ENCODE measurements at regions not wholly inside any gene's neighbourhood (a gene's known extent, or its start where the extent isn't known, plus 50 kb on each side); places are given as distances from the start of the nearest gene placed in this dataset.
"Not testable (repeated sequence)": the region's sequence is repeated elsewhere in the genome, so short reads cannot be mapped to it uniquely, and the experiment has no call there.

DNA sequence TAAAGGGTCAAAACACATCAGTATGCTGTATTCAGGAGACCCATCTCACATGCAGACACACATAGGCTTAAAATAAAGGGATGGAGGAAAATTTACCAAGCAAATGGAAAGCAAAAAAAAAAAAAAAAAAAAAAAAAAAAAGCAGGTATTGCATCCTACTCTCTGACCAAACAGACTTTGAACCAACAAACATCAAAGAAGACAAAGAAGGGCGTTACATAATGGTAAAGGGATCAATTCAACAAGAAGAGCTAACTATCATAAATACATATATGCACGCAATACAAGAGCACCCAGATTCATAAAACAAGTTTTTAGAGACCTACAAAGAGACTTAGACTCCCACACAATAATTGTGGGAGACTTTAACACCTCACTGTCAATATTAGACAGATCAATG, 253.7 kb upstream of the ACO1 start:
- intact Hi-C loops (cut with micrococcal nuclease), result not testable (repeated sequence)

DNA sequence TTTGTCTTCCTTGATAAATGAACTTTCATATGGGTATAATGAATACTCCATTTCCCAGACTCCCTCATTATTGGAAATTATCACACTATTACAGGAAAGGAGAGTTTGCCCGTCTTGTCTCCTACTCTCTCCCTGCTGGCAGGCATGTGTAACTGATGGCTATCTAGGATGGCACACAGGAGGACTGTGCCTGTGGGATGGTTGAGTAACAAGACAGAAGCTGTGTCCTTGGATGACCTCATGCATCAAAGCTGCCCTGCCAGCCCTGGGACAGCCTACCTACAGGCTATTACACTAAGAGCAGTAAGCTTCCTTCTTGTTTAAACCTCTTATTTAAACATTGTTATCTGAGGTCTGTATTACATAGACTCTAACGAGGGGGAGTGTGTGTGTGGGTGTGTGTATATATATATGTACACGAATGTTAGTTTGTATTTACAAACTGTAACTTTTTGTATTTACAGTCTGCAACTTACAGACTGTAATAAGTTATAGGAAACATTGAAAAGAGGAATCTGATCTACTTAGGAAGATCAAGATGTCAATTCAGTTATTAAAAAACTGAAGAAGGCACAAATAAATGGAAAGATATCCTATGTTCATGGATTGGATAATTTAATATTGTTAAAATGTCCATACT, 247.6 kb upstream of the ACO1 start:
- intact Hi-C loops (cut with micrococcal nuclease), result no loop called here

DNA sequence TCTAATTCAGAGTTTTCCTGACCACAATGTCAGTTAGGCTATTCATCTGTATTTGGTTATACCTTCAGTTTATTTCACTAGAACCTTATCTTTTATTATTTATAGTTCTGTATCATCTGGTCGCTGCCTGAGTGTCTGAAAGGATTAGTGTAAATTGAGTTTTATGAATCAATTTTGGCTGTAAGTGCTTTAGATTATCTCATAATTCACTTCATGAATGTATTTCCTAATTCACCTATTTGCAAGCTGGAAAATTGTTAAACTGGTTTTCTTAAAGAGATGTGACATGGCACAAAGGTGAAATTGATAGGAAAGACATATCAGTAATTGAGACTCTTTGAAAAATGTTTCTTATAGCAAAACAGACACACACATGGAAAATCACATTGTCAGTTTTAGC, 242.4 kb upstream of the ACO1 start:
- intact Hi-C loops (cut with micrococcal nuclease), result no loop called here

DNA sequence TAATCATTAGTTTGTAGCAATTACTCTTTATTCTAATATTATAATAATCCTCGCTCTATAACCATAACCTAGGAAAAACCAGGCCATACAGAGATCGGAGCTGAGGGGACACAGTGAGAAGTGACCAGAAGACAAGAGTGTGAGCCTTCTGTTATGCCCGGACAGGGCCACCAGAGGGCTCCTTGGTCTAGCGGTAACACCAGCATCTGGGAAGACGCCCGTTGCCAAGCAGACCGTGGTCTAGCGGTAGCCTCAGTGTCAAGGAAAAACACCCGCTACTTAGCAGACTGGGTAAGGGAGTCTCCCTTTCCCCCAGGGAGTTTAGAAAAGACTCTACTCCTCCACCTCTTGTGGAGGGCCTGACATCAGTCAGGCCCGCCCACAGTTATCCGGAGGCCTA, 235.9 kb upstream of the ACO1 start:
- intact Hi-C loops (cut with micrococcal nuclease), result not testable (repeated sequence)

DNA sequence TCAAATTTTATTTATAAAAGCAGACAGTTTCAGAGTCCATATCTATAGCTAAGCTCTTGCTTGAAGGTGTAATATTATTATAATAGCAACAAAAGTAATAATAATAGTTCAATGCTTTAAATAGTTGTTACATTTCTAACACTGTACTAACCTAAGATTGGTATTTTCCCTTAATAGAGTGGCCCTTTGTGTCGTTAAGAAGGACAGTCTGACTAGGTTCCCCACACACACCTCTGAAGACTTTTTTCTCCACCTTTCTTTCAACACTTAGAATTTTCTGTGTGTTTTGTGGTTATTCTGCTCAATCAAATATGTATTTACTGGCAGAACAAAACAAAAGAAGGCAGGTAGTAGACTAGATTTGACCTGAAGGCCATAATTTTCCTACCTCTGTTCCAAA, 223.2 kb upstream of the ACO1 start:
- intact Hi-C loops (cut with micrococcal nuclease), result no loop called here

DNA sequence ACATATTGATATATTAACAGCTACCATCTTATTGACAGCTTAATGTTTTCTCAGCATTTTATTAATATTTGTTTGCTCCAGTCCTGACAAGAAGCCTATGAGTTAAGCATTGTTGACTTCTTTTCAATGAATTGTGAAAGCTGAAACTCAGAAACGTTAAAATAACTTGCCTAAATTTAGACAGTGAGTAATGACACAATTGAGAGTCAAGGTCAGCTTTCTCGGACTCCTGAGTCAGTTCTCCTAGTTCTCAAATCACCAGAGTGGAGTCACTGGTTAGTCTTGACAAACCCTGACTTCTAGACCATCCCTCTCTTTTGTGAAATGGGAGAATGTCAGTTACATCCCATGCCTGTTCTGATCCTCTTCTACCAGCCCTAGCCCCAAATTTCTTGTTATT, 222.7 kb upstream of the ACO1 start:
- intact Hi-C loops (cut with micrococcal nuclease), result no loop called here

DNA sequence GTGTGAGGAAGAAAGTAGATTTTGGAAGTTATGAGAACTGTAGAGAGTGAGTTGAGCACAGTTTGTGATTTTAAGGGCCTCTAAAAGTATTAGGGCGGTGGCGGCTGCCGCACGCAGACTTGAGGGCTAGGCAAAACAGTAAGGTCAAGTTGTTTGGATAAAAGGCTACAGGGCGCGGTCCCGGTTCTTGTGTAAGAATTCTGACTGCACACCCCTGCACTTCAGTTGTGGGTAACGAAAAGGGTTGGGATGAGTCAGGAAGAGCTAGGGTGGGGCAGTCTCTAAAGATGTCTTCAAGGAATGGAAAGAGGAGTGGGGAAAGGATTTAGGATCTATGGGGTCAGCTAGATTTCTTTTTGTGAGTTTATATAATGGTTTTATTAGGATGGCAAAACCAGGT, 218.1 kb upstream of the ACO1 start:
- intact Hi-C loops (cut with micrococcal nuclease), result not testable (repeated sequence)

DNA sequence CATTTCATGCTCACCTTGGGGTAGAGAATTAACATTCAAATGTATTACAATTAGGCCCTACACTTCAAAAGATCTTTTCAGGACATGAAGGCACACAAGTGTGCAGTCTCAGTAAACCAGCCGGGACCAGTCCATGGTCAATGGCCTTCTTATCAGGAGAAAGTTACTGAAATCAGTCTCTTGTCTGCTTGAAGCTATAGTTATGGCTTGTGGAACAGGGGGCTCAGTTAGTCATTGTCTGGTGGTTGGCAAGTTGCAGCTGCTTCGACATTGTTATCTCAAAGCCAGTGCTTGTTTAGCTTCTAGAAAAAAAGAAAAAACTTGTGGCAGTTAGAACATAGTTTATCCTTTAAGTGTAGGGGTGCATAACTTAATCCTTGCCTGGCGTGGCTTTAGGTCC, 213.1 kb upstream of the ACO1 start:
- intact Hi-C loops (cut with micrococcal nuclease), result no loop called here

DNA sequence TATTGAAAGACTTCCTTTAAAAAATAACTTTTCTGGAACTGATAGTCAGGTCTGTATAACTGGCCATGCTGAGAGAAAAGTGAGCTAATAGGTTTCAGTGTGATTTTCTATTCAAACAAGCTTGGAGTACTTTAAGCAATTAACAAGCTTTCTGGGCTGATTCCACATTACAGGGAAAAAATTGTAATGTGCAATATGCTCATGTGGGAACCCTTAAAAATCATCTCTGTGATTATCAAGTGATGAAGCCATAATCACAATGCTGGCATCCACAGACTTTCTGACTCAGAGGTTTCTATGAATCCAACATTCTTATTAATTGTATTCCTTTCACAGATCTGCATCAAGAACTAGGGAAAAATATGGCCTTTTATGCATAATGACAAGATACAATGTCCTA, 212.2 kb upstream of the ACO1 start:
- intact Hi-C loops (cut with micrococcal nuclease), result no loop called here

DNA sequence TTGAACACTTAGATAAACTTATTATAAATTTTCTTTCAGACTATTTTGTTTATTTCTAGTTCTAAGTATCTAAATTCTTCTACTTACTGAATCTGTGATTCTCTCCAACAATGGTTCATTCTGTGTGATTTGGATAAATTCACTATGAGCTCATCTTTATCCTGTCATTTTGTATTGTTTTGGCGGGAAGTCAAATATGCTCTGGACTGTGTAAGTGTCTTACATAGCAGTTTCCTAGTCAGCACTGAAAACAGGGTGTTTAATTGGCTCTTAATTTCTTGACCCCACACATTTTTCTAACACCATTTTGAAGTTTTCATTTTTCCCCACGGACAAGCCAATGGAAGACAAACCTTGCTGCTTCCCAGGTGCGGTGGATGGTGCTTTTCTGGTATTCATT, 207.0 kb upstream of the ACO1 start:
- intact Hi-C loops (cut with micrococcal nuclease), result no loop called here

DNA sequence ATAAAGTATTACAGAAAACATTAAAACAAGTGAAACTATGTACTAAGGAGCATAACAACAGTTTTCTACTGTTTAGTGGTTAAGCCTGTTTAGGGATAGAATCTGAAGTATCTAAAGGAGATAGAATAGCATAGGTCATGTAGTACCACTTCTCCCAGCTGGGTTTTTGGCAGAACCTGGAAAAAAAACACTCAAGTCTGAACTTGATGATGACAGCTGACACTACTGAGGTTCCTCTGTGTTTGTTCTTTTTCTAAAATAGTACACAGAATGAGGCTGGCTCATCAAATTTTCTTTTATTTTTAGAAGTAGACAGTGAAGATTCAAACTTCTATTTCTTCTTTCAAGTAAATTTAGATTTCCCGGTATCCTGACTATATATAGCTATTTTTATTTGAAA, 203.8 kb upstream of the ACO1 start:
- intact Hi-C loops (cut with micrococcal nuclease), result no loop called here

DNA sequence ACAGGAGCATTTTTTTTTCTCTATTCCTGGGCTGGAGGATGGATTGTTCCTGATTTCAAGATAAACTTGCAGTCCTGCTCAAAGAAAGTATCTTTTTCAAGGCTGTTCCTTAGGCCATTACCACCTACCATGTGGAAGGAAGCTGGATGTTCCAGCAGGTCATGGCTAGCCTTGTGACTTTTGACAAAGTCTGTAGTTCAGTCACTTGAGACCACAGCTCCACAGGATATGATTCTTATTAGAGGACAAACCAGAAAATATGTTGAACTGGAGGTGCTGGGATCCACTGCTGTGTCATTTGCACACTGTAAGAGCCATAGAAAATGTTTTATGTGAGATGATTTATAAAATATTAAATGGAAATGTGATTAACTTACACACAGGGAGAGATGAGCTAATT, 184.2 kb upstream of the ACO1 start:
- intact Hi-C loops (cut with micrococcal nuclease), result no loop called here

DNA sequence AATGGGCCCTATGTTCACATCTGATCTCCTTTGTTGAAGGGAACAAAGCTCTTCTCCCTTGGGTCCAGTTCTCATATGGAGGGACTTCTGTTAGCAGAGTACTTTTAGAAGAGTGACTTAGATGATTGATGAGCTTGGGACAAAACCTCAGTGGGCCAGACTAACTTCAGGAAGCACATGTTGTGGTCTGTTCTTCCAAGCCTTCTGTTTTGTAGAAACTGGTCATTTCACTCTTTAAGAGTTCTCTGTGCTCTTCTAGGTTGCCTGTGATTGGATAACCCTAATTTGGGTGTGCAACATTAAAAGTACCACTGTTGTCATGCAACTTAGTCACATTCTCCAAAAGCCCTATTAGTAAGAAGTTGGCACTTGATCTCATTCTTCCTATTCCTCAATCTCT, 183.5 kb upstream of the ACO1 start:
- intact Hi-C loops (cut with micrococcal nuclease), result no loop called here

DNA sequence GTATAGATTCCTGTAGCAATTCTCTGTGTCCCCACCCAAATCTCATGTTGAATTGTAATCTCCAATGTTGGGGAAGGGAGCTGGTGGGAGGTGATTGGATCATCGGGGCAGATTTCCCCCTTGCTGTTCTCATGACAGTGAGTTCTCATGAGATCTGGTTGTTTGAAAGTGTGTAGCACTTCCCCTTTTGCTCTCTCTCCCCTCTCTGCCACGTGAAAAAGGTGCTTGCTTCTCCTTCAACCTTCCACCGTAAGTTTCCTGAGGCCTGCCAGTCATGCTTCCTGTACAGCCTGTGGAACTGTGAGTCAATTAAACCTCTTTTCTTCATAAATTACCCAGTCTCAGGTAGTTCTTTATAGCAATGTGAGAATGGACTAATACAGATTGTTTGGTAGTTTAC, 175.3 kb upstream of the ACO1 start:
- intact Hi-C loops (cut with micrococcal nuclease), result not testable (repeated sequence)

DNA sequence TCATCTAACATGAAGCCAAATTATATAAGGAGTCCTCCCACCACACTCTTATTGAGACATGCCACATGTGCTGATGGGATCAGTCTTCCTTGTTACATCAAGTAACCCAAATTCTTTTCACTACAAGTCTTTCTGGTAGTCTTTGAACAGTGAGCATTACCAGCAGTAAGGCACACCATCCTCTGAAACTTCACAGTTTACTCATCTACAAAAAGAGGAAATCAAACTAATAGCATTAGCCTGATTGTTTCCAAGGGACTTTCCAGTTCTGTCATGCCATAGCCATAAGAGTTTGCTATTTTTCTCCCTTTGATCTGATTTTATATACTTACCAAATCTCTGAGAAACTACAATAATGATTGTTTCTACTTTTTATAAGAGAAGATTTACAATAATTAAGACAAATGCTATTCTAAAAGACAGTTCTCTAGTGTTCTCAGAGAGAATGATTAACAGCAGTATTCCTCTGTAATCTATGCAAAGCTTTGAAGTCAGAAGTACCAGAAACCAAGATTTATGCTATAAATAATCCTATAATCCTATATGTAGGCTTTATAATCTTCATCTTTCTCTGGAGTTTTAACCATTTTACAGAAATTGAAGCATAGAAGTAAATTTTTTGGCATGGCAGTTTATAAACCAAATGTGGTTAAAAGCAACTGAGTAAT, 166.2 kb upstream of the ACO1 start:
- intact Hi-C loops (cut with micrococcal nuclease), result no loop called here

DNA sequence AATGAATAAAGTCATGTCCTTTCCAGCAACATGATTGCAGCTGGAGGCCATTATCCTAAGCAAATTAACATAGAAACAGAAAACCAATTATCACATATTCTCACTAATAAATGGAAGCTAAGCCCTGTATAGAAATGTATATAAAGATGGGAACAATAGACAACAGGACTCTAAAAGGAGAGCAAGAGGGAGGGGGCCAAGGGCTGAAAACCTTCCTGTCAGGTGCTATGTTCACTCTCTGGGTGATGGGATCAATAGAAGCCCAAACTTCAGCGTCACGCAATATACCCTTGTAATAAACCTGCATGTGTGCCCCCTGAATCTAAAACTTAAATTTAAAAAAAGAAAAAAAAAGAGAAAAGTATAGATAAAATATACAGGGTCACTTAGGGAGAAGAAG, 163.7 kb upstream of the ACO1 start:
- intact Hi-C loops (cut with micrococcal nuclease), result no loop called here

DNA sequence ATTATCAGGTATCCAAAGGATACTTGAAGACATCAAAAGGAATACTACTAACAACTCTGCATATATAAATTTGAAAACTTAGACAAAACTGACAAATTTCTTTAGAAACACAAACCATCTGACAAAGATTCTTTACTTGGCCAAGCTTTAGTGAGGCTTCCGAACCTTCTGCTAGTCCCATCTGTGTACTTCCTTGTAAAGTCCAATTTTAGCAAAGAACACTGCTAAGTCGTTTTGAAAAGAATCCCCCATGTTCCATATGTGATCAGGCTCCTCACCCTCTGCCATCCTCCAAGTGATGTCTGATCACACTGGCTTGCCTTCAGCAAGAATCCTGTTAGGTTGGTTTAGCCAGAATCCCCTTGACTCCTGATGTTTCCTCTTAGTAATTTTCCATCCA, 150.0 kb upstream of the ACO1 start:
- intact Hi-C loops (cut with micrococcal nuclease), result no loop called here

DNA sequence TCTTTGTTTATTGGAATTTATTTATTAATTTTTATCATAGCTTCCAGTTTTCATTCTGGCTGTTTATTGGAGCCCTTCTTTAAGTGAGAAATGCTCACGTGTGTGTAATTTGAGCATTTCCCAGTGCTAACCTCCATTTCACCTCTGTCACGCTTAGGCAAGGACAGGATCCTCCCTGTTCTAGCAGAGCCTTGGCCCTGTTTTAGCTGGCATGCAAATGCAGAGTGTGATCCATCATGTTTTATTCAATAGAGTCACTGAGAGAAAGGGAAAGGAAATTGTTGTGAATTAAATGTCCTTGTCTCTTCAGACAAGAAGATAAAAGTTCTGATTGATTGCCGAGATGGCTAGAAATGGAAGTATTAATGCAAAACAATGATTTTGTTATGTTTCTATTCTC, 137.3 kb upstream of the ACO1 start:
- intact Hi-C loops (cut with micrococcal nuclease), result no loop called here

DNA sequence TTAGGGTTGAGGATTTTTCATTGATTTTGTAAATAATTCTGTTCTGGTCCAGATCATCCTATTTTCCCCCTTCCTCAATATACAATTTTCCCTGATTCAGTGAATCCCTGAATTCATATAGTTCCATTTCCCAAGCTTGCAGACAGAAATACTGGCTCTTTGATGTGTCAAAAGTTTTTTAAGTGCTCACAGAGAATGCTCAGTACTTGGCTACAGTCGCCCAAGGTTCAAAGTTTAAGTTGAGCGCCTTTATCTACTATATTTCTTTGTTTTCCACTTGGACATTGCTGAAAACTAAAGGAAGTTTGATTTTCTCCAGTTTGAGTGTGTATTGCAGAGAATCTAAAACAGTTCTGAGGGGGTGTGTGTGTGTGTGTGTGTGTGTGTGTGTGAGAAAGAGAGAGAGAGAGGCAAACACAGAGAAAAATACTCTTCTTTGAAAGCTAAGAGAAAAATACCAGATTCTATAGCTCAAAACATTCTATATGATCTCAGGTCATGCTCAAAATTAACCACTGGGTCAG, 136.2 kb upstream of the ACO1 start:
- intact Hi-C loops (cut with micrococcal nuclease), result no loop called here

DNA sequence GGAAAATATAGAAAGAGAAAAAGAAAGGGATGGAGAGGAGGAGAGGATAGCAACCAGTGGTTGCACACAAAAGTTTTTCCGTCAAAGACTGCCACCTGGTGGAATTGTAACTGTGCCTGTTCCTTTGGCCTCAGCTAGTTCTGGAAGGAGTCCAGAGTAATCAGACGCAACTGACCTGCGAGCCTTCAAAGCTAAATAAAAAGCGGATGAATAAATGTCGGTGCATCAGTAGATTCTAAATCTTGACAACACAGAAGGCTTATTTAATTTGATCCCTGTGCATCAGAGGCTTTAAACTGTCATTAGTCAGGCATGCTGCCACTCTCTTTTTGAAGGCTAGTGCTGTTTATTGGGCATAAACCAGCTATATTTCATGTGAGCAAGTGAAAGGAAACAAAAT, 132.9 kb upstream of the ACO1 start:
- intact Hi-C loops (cut with micrococcal nuclease), result no loop called here

DNA sequence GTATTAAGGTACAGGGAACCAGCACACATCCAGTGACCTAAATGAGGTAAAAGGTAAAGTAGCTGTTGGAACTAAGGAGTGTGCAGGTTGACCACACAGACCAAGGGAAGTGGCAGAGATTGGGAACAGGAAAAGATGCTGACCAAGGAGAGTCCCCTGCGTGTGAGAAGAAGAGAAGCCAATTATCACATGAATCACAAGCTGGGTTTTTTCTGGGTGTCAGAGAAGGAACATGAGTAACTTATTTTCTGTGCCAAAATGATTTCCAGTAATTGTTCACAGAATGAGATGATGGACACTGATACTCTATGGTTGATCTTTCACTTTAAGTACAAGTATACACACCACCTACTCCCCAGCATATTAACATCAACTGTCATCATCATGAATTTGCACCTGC, 130.7 kb upstream of the ACO1 start:
- intact Hi-C loops (cut with micrococcal nuclease), result no loop called here

DNA sequence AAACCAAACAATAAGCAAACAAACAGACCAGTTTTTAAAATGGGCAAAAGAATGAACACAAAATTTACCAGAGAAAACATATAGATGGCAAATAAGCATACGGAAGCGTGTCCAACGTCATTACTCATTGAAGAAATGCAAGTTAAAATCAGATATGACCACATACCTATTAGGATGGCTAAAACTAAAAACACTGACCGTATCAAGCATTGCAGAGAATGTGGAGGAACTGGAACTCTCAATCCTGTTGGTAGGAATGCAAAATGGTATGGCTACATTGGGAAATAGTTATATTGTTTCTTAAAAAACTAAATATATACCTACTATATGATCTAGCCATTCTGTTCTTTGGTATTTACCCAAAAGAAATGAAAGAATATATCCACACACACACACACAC, 129.4 kb upstream of the ACO1 start:
- intact Hi-C loops (cut with micrococcal nuclease), result no loop called here

DNA sequence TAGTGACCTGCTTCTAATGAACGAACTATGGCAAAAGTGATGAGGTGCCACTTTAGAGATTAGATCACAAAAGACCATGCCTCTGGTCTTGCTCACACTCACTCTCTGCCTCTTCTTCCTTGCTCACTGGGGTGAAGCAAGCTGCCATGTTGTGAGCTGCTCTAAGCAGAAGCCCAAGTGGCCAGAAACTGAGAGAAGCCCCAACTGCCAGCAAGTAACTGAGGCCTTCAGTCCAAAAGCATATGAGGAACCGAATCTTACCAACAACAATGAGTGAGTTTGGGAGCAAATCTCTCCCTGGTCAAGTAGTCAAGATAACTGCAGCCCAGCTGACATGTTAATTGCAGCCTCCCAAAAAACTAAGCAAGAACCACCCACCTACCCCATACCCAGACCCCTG, 126.0 kb upstream of the ACO1 start:
- intact Hi-C loops (cut with micrococcal nuclease), result no loop called here

Data from T-helper 2 cell treated with Interferon-gamma antibody and Interleukin-4, amounts not matched to agents 100 ng/mL and 5 ng/mL, for 36 hours (primary cell).